ENCODE measurements at regions not wholly inside any gene's neighbourhood (a gene's known extent, or its start where the extent isn't known, plus 50 kb on each side); places are given as distances from the start of the nearest gene placed in this dataset.
"Not testable (repeated sequence)": the region's sequence is repeated elsewhere in the genome, so short reads cannot be mapped to it uniquely, and the experiment has no call there.

- intact Hi-C loops (cut with DNase I): no loop called here
- WGBS (ENCODE audit: insufficient coverage, low coverage, low lambda C conversion rate, missing lambda C conversion rate): 73% methylated on average over 1 of the region's 1 CpG
- Histone ChIP-seq H3K9me3 (no peaks in the 10 kb centered on the region), H3K27ac (no peak overlapping the region), H3K4me1 (no peaks in the 10 kb centered on the region), H3K36me3 (no peaks in the 10 kb centered on the region), H3K4me3 (no peak overlapping the region), H3K27me3 (peaks cover 0 to 6% of the 10 kb centered on the region in 2 donors)
- TF ChIP-seq POLR2A (IDR thresholded peaks at IDR 0.05) (no peak), CTCF (IDR thresholded peaks at IDR 0.05) (no peak)
- ATAC-seq (no peak), DNase-seq (no peak)
These were observed 63.8 kb upstream of the GABRQ start for GRCh38 chrX:152573866-152574265.

GRCh38 chrX:152575331-152575730, 62.4 kb upstream of the GABRQ start:
- no peak for TF ChIP-seq CTCF (IDR thresholded peaks at IDR 0.05)
- no peak for TF ChIP-seq POLR2A (IDR thresholded peaks at IDR 0.05)
- 50% methylated on average over 1 of the region's 1 CpG for WGBS (ENCODE audit: insufficient coverage, low coverage, low lambda C conversion rate, missing lambda C conversion rate)

GRCh38 chrX:152587523-152587922, 50.2 kb upstream of the GABRQ start:
- H3K4me1 ChIP-seq; H3K36me3 ChIP-seq; DNase-seq; H3K4me3 ChIP-seq; ATAC-seq; H3K9me3 ChIP-seq; H3K27me3 ChIP-seq; intact Hi-C loops (cut with DNase I); H3K27ac ChIP-seq: not testable (repeated sequence)
- WGBS (ENCODE audit: insufficient coverage, low coverage, low lambda C conversion rate, missing lambda C conversion rate): 75% methylated on average over 3 of the region's 3 CpGs

More at GRCh38 chrX:152575331-152575730, 62.4 kb upstream of the GABRQ start:
- DNase-seq (no peak), ATAC-seq (no peak)
- Histone ChIP-seq H3K9me3 (no peaks in the 10 kb centered on the region), H3K4me3 (no peak overlapping the region), H3K27me3 (no peaks in the 10 kb centered on the region), H3K36me3 (no peaks in the 10 kb centered on the region), H3K27ac (no peak overlapping the region), H3K4me1 (no peaks in the 10 kb centered on the region)
- intact Hi-C loops (cut with DNase I): no loop called here
